GM12874 (cell line): ENCODE measurements at regions not wholly inside any gene's neighbourhood (a gene's known extent, or its start where the extent isn't known, plus 50 kb on each side); places are given as distances from the start of the nearest gene placed in this dataset.

Source experiments
- TF ChIP-seq, protein P1 (sequence below): IDR thresholded peaks from 2 replicates; pipeline ENCODE4 v1.5.1; 2011; ENCODE audit warnings: low read depth, mild to moderate bottlenecking, control low read depth, low read length, moderate library complexity; ENCODE audit not compliant: insufficient read depth

GRCh38 chr13:81153478-81153877 lies 812.6 kb upstream of the SPRY2 start:
- TF ChIP-seq, protein P1, sequence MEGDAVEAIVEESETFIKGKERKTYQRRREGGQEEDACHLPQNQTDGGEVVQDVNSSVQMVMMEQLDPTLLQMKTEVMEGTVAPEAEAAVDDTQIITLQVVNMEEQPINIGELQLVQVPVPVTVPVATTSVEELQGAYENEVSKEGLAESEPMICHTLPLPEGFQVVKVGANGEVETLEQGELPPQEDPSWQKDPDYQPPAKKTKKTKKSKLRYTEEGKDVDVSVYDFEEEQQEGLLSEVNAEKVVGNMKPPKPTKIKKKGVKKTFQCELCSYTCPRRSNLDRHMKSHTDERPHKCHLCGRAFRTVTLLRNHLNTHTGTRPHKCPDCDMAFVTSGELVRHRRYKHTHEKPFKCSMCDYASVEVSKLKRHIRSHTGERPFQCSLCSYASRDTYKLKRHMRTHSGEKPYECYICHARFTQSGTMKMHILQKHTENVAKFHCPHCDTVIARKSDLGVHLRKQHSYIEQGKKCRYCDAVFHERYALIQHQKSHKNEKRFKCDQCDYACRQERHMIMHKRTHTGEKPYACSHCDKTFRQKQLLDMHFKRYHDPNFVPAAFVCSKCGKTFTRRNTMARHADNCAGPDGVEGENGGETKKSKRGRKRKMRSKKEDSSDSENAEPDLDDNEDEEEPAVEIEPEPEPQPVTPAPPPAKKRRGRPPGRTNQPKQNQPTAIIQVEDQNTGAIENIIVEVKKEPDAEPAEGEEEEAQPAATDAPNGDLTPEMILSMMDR = no peak

DNA sequence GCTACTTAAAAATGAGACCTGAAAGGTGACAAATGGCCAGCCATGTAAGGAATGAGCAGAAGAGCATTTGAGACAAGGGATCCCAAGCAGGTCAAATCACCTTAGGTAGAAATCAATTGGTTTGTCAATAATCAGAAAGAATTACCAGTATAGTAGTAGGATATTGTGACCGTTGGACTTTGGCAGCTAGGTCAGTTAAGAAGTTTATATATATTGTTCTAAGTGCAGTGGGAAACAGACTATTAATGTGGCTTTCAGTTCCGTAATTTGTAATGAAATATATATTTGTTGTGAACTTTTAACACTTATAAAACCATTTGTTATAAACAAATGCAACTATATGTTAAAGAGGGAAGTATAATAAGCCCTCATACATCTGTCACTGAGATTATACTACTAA lies 807.9 kb upstream of the SPRY2 start:
- TF ChIP-seq, protein P1 = no peak

GRCh38 chr13:81142306-81142999 lies 801.5 kb upstream of the SPRY2 start:
- TF ChIP-seq, protein P1 = no peak

- TF ChIP-seq, protein P1 = no peak
Observed at GRCh38 chr13:81140675-81141074, 799.7 kb upstream of the SPRY2 start.

GRCh38 chr13:81139987-81140386 lies 799.1 kb upstream of the SPRY2 start:
- TF ChIP-seq, protein P1 = no peak

DNA sequence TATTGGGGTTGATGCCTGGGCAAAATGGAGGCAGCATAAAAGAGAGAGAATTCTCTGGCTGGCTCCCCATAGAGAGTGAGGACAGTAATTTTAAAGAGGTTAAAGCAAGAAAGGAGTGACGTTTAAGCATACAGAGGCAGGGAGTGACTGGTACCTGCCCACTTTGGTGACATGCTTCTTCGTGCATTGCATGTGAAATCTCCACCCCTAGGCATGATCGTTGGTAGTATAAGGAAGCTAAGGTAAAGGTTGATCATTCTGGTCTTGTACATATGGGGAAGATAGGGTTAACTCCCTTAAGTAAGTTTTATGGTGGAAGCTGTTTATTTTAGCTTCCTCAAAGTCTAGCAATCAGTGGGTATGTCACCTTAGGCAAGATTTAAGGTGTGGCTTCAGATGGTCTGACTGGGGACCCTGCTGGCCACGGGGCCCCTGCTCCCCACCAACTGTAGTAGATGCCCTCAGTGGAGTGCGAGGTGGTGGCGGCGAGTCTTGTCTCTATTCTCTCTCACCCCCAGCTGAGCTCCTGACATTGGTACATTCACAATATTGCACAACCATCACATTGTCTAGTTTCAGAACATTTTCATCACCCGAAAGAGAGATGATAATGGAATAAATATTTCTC lies 797.5 kb upstream of the SPRY2 start:
- TF ChIP-seq, protein P1 = no peak

GRCh38 chr13:81133066-81133465 lies 792.1 kb upstream of the SPRY2 start:
- TF ChIP-seq, protein P1 = no peak
